ENCODE measurements at regions not wholly inside any gene's neighbourhood (a gene's known extent, or its start where the extent isn't known, plus 50 kb on each side); places are given as distances from the start of the nearest gene placed in this dataset.

DNA sequence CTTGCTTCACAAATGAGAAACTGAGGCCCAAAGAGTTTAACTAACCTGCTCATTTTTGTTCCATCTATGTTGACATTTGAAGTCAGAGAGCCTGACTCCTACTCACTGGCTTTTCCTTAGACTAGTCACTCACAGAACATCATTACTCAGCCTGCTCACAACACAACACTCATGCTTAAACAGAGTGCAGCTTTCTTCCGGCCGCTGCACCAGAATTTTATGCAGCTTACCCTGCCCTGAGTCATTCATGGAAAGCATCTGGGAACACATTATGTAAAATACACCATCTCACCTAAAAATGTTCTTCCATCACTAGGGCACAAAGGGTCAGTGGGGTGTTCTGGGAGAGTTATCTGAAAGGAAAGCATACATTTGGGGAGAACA, 303.4 kb downstream of the SPRY2 start:
- Histone ChIP-seq H2AFZ (ENCODE audit: low read depth, low read length, poor library complexity, severe bottlenecking) (no peak overlapping the region), H3K9ac (ENCODE audit: low read length) (no peak overlapping the region), H3K4me3 (replicated peaks in 1 of 2; ENCODE audit: low read depth in 1 of 2, low read length in 2 of 2) (no peak overlapping the region), H3K36me3 (ENCODE audit: control insufficient read depth in 1 of 2, insufficient read depth in 2 of 2, low read length in 2 of 2) (no peaks in the 10 kb centered on the region), H3K9me2 (ENCODE audit: insufficient read depth) (no peaks in the 10 kb centered on the region), H3K27me3 (ENCODE audit: insufficient read depth, low read length) (no peaks in the 10 kb centered on the region), H3K4me1 (ENCODE audit: control insufficient read depth in 1 of 2, insufficient read depth in 2 of 2, low read length in 2 of 2) (peaks cover 0 to 17% of the 10 kb centered on the region in 2 experiments; a peak in 3 of 4 replicates), H3K4me2 (ENCODE audit: low read length) (no peak overlapping the region), H3K79me2 (ENCODE audit: insufficient read depth, low read length) (no peaks in the 10 kb centered on the region), H3K9me3 (ENCODE audit: control insufficient read depth in 1 of 2, insufficient read depth in 1 of 2, low read depth in 1 of 2, low read length in 2 of 2) (no peaks in the 10 kb centered on the region; a peak in 1 of 4 replicates), H3K27ac (ENCODE audit: low read depth, low read length) (no peak overlapping the region), H4K20me1 (ENCODE audit: insufficient read depth) (no peaks in the 10 kb centered on the region)
- TF ChIP-seq POLR2AphosphoS5 (IDR thresholded peaks at IDR 0.05; ENCODE audit: low read depth, low read length): no peak
- TF ChIP-seq CBX3 (IDR thresholded peaks at IDR 0.05; ENCODE audit: low read depth): no peak
- TF ChIP-seq TCF7L2 (IDR thresholded peaks at IDR 0.05; ENCODE audit: borderline replicate concordance, extremely low read depth, insufficient read depth, insufficient read length): no peak
- no peak for TF ChIP-seq ZNF274 (IDR thresholded peaks at IDR 0.05; ENCODE audit: low read depth, low read length)
- TF ChIP-seq SRF (IDR thresholded peaks at IDR 0.05; ENCODE audit: low read depth): no peak
- TF ChIP-seq POLR2A (IDR thresholded peaks at IDR 0.05; ENCODE audit: borderline replicate concordance, extremely low read depth, insufficient read depth, insufficient read length): no peak
- TF ChIP-seq ELF1 (IDR thresholded peaks at IDR 0.05; ENCODE audit: borderline replicate concordance, low read depth): no peak
- TF ChIP-seq, protein P1, sequence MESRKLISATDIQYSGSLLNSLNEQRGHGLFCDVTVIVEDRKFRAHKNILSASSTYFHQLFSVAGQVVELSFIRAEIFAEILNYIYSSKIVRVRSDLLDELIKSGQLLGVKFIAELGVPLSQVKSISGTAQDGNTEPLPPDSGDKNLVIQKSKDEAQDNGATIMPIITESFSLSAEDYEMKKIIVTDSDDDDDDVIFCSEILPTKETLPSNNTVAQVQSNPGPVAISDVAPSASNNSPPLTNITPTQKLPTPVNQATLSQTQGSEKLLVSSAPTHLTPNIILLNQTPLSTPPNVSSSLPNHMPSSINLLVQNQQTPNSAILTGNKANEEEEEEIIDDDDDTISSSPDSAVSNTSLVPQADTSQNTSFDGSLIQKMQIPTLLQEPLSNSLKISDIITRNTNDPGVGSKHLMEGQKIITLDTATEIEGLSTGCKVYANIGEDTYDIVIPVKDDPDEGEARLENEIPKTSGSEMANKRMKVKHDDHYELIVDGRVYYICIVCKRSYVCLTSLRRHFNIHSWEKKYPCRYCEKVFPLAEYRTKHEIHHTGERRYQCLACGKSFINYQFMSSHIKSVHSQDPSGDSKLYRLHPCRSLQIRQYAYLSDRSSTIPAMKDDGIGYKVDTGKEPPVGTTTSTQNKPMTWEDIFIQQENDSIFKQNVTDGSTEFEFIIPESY (IDR thresholded peaks at IDR 0.05; ENCODE audit: extremely low read depth, insufficient replicate concordance, low read length): no peak
- TF ChIP-seq RAD21 (IDR thresholded peaks at IDR 0.05; ENCODE audit: low read depth): no peak
- no peak for TF ChIP-seq FOSL1 (IDR thresholded peaks at IDR 0.05; ENCODE audit: low read depth)
- TF ChIP-seq EGR1 (IDR thresholded peaks at IDR 0.05; ENCODE audit: low read depth): no peak
- TF ChIP-seq, protein P2, sequence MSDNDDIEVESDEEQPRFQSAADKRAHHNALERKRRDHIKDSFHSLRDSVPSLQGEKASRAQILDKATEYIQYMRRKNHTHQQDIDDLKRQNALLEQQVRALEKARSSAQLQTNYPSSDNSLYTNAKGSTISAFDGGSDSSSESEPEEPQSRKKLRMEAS (IDR thresholded peaks at IDR 0.05): no peak
- TF ChIP-seq, protein P3, sequence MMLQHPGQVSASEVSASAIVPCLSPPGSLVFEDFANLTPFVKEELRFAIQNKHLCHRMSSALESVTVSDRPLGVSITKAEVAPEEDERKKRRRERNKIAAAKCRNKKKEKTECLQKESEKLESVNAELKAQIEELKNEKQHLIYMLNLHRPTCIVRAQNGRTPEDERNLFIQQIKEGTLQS (IDR thresholded peaks at IDR 0.05): no peak
- no peak for TF ChIP-seq ZFX (IDR thresholded peaks at IDR 0.05)
- TF ChIP-seq JUND (IDR thresholded peaks at IDR 0.05): no peak
- no peak for DNase-seq (ENCODE audit: low read depth, low spot score)
- RAD21 ChIA-PET (ENCODE audit: low non-redundant PET in 1 of 2, low total read pairs in 2 of 2, uncharacterized antibody in 2 of 2, unreplicated experiment in 2 of 2): no interaction called here
- intact Hi-C loops (cut with micrococcal nuclease): no loop called here
- no peak for ATAC-seq
- POLR2A ChIA-PET: no interaction called here
- CTCF ChIA-PET: no interaction called here
- no TSS peak for BruUV-seq (replicated peaks)
